ENCODE measurements at regions not wholly inside any gene's neighbourhood (a gene's known extent, or its start where the extent isn't known, plus 50 kb on each side); places are given as distances from the start of the nearest gene placed in this dataset.

- no peaks in the 10 kb centered on the region for H3K9me3 Mint-ChIP-seq
- no peaks in the 10 kb centered on the region for H3K36me3 Mint-ChIP-seq
- DNase-seq (ENCODE audit: low spot score in 2 of 2) (no peak), ATAC-seq (no peak)
- no peak overlapping the region for H3K27ac Mint-ChIP-seq
Observed at GRCh38 chr4:56102601-56103000, 153.9 kb downstream of the CEP135 start.

- no peaks in the 10 kb centered on the region for H3K36me3 Mint-ChIP-seq
- DNase-seq (ENCODE audit: low spot score in 2 of 2) = no peak
- no peak for ATAC-seq
- no peak overlapping the region for H3K27ac Mint-ChIP-seq
- H3K9me3 Mint-ChIP-seq = no peaks in the 10 kb centered on the region
Observed at GRCh38 chr4:56099378-56099786, 150.6 kb downstream of the CEP135 start.

- Mint-ChIP-seq H3K36me3 (no peaks in the 10 kb centered on the region), H3K27ac (no peak overlapping the region), H3K9me3 (no peaks in the 10 kb centered on the region)
- no peak for ATAC-seq
- DNase-seq (ENCODE audit: low spot score in 2 of 2) = no peak
Observed at GRCh38 chr4:56093576-56093975, 144.8 kb downstream of the CEP135 start.

GRCh38 chr4:56092540-56092939 lies 143.8 kb downstream of the CEP135 start:
- no peak overlapping the region for H3K27ac Mint-ChIP-seq
- H3K36me3 Mint-ChIP-seq = no peaks in the 10 kb centered on the region
- ATAC-seq = no peak
- no peak for DNase-seq (ENCODE audit: low spot score in 2 of 2)
- no peaks in the 10 kb centered on the region for H3K9me3 Mint-ChIP-seq

- Mint-ChIP-seq H3K9me3 (no peaks in the 10 kb centered on the region), H3K27ac (no peak overlapping the region), H3K36me3 (no peaks in the 10 kb centered on the region)
- no peak for DNase-seq (ENCODE audit: low spot score in 2 of 2)
- ATAC-seq = no peak
Observed at GRCh38 chr4:56086561-56086960, 137.8 kb downstream of the CEP135 start.

- no peak overlapping the region for H3K27ac Mint-ChIP-seq
- no peak for ATAC-seq
- no peaks in the 10 kb centered on the region for H3K36me3 Mint-ChIP-seq
- no peak for DNase-seq (ENCODE audit: low spot score in 2 of 2)
- no peaks in the 10 kb centered on the region for H3K9me3 Mint-ChIP-seq
Observed at GRCh38 chr4:56086073-56086541, 137.4 kb downstream of the CEP135 start.

GRCh38 chr4:56085275-56085674 lies 136.5 kb downstream of the CEP135 start:
- H3K9me3 Mint-ChIP-seq = no peaks in the 10 kb centered on the region
- H3K36me3 Mint-ChIP-seq = no peaks in the 10 kb centered on the region
- DNase-seq (ENCODE audit: low spot score in 2 of 2) = no peak
- H3K27ac Mint-ChIP-seq = no peak overlapping the region
- ATAC-seq = no peak

GRCh38 chr4:56084851-56085250 lies 136.1 kb downstream of the CEP135 start:
- Mint-ChIP-seq H3K9me3 (no peaks in the 10 kb centered on the region), H3K27ac (no peak overlapping the region), H3K36me3 (no peaks in the 10 kb centered on the region)
- DNase-seq (ENCODE audit: low spot score in 2 of 2) (no peak), ATAC-seq (no peak)
